ENCODE measurements at regions not wholly inside any gene's neighbourhood (a gene's known extent, or its start where the extent isn't known, plus 50 kb on each side); places are given as distances from the start of the nearest gene placed in this dataset.

GRCh38 chr18:42563995-42564394, 551.5 kb downstream of the RIT2 start:
- DNase-seq (ENCODE audit: low read depth), result no peak
- no peak for TF ChIP-seq CTCF (IDR thresholded peaks at IDR 0.05; ENCODE audit: insufficient read depth, low read depth, low read length, missing control alignments)
- no peak overlapping the region for H3K4me3 ChIP-seq (ENCODE audit: low read depth, low read length)

- no peak for TF ChIP-seq CTCF (IDR thresholded peaks at IDR 0.05; ENCODE audit: insufficient read depth, low read depth, low read length, missing control alignments)
- H3K4me3 ChIP-seq (ENCODE audit: low read depth, low read length), result no peak overlapping the region
- DNase-seq (ENCODE audit: low read depth), result no peak
Observed at GRCh38 chr18:42564761-42565160, 550.7 kb downstream of the RIT2 start.

GRCh38 chr18:42568773-42569172, 546.7 kb downstream of the RIT2 start:
- H3K4me3 ChIP-seq (ENCODE audit: low read depth, low read length), result no peak overlapping the region
- no peak for DNase-seq (ENCODE audit: low read depth)
- no peak for TF ChIP-seq CTCF (IDR thresholded peaks at IDR 0.05; ENCODE audit: insufficient read depth, low read depth, low read length, missing control alignments)

GRCh38 chr18:42574871-42575270, 540.6 kb downstream of the RIT2 start:
- DNase-seq (ENCODE audit: low read depth), result no peak
- no peak for TF ChIP-seq CTCF (IDR thresholded peaks at IDR 0.05; ENCODE audit: insufficient read depth, low read depth, low read length, missing control alignments)
- H3K4me3 ChIP-seq (ENCODE audit: low read depth, low read length), result no peak overlapping the region

GRCh38 chr18:42576124-42576523, 539.4 kb downstream of the RIT2 start:
- H3K4me3 ChIP-seq (ENCODE audit: low read depth, low read length), result no peak overlapping the region
- DNase-seq (ENCODE audit: low read depth), result no peak
- no peak for TF ChIP-seq CTCF (IDR thresholded peaks at IDR 0.05; ENCODE audit: insufficient read depth, low read depth, low read length, missing control alignments)

- TF ChIP-seq CTCF (IDR thresholded peaks at IDR 0.05; ENCODE audit: insufficient read depth, low read depth, low read length, missing control alignments), result no peak
- no peak overlapping the region for H3K4me3 ChIP-seq (ENCODE audit: low read depth, low read length)
- DNase-seq (ENCODE audit: low read depth), result no peak
Observed at GRCh38 chr18:42578792-42579191, 536.7 kb downstream of the RIT2 start.

GRCh38 chr18:42582266-42582665, 533.2 kb downstream of the RIT2 start:
- no peak for DNase-seq (ENCODE audit: low read depth)
- TF ChIP-seq CTCF (IDR thresholded peaks at IDR 0.05; ENCODE audit: insufficient read depth, low read depth, low read length, missing control alignments), result no peak
- H3K4me3 ChIP-seq (ENCODE audit: low read depth, low read length), result no peak overlapping the region
